ENCODE measurements at regions not wholly inside any gene's neighbourhood (a gene's known extent, or its start where the extent isn't known, plus 50 kb on each side); places are given as distances from the start of the nearest gene placed in this dataset.

GRCh38 chrX:124747295-124747694, 400.9 kb downstream of the SH2D1A start:
- H3K4me1 ChIP-seq (replicated peaks in 1 of 2; ENCODE audit: control insufficient read depth in 2 of 2, insufficient read depth in 2 of 2, low read length in 2 of 2), result no peaks in the 10 kb centered on the region; a peak in 1 of 5 replicates
- ChIA-PET POLR2A (interaction anchor here (1.3 kb wide), 1 partner anchor 10 kb away, joined by 5 read pairs; no protein-coding TSS in a partner anchor), CTCF (ENCODE audit: low intra/inter-chr PET ratio) (no interaction called here)
- intact Hi-C loops (cut with micrococcal nuclease), result no loop called here
- H3K79me2 ChIP-seq (ENCODE audit: control insufficient read depth, insufficient read depth, low read length), result no peaks in the 10 kb centered on the region
- no peaks in the 10 kb centered on the region for H3K9me1 ChIP-seq (ENCODE audit: control insufficient read depth, insufficient read depth, low read length)
- no peaks in the 10 kb centered on the region for H3K9me3 ChIP-seq (replicated peaks; ENCODE audit: control insufficient read depth, insufficient read depth, low read depth, low read length)
- H3K27ac ChIP-seq (ENCODE audit: extremely low read depth, low read depth, low read length), result no peak overlapping the region
- no peak for ATAC-seq
- WGBS (ENCODE audit: insufficient coverage, low coverage, missing lambda C conversion rate), result 17% methylated on average over 2 of the region's 2 CpGs
- H2AFZ ChIP-seq (ENCODE audit: low read depth, low read length), result no peak overlapping the region
- no peak overlapping the region for H3K4me2 ChIP-seq (ENCODE audit: insufficient read depth, low read length)
- H4K20me1 ChIP-seq (replicated peaks; ENCODE audit: control insufficient read depth, insufficient read depth, low read length), result no peaks in the 10 kb centered on the region
- H3K27me3 ChIP-seq (ENCODE audit: control insufficient read depth in 2 of 2, insufficient read depth in 2 of 2, low read length in 2 of 2), result no peaks in the 10 kb centered on the region
- H3K36me3 ChIP-seq (ENCODE audit: control insufficient read depth, insufficient read depth, low read length), result no peaks in the 10 kb centered on the region
- no peak overlapping the region for H3K4me3 ChIP-seq
- DNase-seq (ENCODE audit: extremely low read depth in 1 of 4, low spot score in 3 of 4), result no peak
- no TSS peak for BruUV-seq (replicated peaks)
- no peak overlapping the region for H3K9ac ChIP-seq (ENCODE audit: insufficient read depth in 1 of 2, low read depth in 2 of 2, low read length in 2 of 2)
- FAIRE-seq, result no peak
- in situ Hi-C loops (cut with MboI), result no loop called here
- no peak for TF ChIP-seq BDP1 (IDR thresholded peaks at IDR 0.05; ENCODE audit: insufficient read depth, insufficient read length)
- no peak for TF ChIP-seq ZNF232 (CRISPR knock-in tag; IDR thresholded peaks at IDR 0.05)
- TF ChIP-seq ZBTB2 (IDR thresholded peaks at IDR 0.05), result no peak
- TF ChIP-seq TCFL5 (CRISPR knock-in tag; conservative IDR thresholded peaks at IDR 0.05), result no peak
- no peak for TF ChIP-seq TEAD1 (CRISPR knock-in tag; IDR thresholded peaks at IDR 0.05)
- TF ChIP-seq ZNF224 (CRISPR knock-in tag; IDR thresholded peaks at IDR 0.05), result no peak
- TF ChIP-seq ZNF407 (IDR thresholded peaks at IDR 0.05; ENCODE audit: low read depth), result no peak
- no peak for TF ChIP-seq HMBOX1 (IDR thresholded peaks at IDR 0.05)
- TF ChIP-seq MED1 (CRISPR knock-in tag; IDR thresholded peaks at IDR 0.05; ENCODE audit: borderline replicate concordance), result no peak
- no peak for TF ChIP-seq ZNF280B (CRISPR knock-in tag; IDR thresholded peaks at IDR 0.05)
- TF ChIP-seq ZNF445 (CRISPR knock-in tag; IDR thresholded peaks at IDR 0.05; ENCODE audit: low read depth), result no peak
- TF ChIP-seq CBX5 (IDR thresholded peaks at IDR 0.05; ENCODE audit: borderline replicate concordance, low read depth), result no peak

Measured in K562 (cell line).